ENCODE measurements at regions not wholly inside any gene's neighbourhood (a gene's known extent, or its start where the extent isn't known, plus 50 kb on each side); places are given as distances from the start of the nearest gene placed in this dataset.
A peak's percentile ranks its signal among the peaks of the same experiment; 100 is the strongest.
"Not testable (repeated sequence)": the region's sequence is repeated elsewhere in the genome, so short reads cannot be mapped to it uniquely, and the experiment has no call there.

DNA sequence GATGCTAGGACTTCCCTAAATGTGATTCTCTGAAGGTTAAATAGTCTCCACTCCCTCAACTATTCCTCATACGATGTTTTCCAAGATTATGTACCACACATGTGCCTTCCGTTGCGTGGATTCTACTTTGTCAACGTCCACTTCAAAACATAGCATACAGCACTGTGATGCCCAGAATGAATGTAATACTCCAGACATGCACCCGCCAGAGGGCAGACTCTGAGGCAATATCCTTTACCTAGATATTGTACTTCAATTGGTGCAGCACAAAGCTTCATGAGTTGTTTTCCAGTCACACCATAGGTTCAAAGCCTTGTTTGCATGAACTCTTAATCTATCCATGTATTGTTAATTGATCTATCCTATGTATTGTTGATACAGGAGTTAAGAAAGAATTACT, 201.0 kb upstream of the NABP1 start:
- DNase-seq, result no peak

DNA sequence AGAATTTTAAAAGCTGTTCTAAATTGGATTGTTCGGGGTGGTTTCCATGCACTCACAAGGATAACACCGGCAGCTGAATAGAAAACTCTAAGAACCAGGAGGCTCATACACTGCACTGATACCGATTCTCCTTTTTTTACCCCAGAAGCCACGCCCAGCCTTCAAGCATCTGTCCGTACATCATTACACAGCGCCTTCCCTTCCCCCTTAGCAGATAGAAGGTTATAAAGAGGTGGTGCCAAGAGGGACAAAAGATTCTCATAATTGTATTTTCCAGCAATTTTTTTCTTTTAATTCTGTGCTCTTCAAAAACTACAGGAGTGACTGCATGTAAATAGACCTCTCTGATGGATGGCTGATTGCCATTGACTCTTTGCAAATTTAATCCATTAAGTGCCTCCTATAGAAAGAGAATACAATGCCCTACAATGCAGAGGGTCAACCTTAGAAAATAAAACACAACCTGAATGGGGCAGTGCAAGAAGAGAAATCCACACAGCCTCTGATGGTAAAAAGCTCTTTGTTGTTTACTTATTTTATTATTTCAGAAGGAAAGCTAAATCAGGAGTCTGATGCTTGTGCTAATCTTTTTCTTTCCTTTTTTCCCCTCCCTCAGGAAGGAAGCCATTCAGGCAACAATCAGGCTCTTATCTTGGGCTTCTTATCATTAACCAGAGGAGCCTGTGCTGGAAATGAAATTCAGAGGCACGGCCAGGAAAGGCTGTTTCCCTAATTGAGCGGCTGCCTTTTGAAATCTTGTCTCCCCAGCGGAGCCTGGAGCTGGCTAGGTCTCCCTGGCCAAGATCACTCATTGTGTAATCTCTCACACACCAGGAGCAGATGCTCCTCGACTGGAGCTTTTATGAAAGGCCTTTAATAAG, 198.9 kb upstream of the NABP1 start:
- DNase-seq, result peak; percentile 69

DNA sequence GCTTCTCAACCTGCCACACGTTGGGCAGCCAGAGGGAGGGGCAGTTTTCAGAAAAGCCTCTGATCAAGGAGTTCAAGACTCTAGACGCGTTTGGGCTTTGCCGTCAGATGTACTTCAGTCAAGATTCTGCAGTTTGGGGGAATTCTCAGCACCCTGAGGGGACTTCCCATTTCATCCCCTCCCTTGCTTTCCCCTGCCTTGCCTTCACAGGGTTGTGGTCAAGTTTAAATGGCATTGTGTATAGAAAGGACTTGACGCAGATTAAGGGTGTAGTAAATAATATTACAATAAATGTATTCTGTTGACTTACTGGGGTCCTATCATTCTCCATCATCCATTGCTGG, 198.3 kb upstream of the NABP1 start:
- DNase-seq, result no peak

DNA sequence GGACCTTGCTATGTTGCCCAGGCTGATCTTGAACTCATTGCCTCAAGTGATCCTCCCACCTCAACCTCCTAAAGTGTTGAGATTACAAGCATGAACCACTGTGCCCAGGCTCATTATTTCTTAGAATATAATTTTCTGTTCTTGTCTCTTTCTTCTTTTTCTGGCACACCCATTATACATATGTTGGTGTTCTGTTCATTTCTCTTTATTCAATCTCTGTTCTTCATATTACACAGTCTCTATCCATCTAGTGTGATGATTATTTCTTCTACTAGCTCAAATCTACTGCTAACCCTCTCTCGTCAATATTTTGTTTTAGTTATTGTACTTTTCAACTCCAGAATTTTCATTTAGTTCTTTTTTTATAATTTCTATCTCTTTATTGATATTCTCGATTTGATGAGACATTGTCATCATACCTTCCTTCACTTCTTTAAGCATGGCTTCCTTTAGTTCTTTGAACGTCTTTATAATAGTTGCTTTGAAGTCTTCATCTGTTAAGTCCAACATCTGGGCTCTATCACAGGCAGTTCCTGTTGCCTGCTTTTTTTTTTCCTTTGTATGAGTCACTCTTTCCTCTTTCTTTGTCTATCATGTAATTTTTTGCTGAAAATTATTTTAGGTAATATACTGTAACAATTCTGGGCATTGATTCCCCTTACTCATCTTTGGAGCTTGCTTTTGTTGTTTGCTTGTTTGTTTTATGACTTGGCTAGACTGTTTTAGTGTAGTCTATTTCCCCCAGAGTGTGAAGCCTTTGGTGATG, 196.4 kb upstream of the NABP1 start:
- DNase-seq, result no peak

DNA sequence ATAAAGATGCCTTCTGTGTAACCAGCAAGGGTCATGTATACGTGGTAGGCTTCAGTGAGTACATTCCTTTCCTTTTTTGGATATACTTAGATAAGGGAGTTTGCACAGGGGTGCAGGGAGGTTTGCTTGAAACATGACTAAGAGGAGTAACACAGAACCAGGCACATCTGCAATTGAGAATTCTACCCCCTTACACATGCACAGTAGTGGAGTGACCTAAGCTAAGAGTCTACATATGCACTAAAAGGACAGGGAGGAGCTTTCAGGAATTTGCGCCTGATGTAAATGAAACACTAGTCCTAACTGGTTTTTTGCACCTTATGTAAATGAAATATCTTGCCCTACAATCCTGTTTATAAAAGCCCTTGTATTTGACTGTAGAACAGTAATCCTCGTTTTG, 194.8 kb upstream of the NABP1 start:
- no peak for DNase-seq

DNA sequence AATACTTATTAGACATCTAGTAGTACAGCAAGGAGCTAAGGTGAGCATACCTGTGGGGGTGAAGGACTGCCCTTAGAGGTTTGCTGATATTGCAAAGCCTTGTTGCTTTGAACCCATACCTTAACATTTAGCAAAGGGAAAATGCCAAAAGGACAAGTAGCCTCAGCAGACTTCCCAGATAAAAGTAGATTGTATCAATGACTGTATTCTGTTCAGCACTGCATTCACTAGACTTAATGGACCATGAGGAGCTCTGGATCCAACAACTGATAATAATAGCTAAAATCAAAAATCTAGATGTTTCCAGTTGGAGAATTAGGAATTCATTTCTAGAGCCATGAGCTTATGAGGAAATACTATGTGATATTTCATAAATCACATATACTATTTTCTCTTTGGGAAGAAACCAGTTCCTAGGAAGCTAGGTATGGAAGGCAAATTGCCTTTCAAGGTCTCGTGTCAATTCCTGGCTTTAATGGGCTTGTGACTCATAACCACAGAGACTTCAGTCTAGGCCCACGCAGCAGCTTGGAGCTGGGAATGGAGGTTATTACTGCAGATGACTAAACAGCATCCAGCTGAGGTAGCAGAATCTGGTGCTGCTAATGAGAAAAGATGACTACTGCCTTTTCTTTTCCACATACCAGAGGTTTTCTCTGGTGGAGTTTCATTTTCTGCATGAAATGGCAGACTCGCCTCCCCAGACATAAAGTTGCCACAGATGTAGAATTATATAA, 191.2 kb upstream of the NABP1 start:
- no peak for DNase-seq

DNA sequence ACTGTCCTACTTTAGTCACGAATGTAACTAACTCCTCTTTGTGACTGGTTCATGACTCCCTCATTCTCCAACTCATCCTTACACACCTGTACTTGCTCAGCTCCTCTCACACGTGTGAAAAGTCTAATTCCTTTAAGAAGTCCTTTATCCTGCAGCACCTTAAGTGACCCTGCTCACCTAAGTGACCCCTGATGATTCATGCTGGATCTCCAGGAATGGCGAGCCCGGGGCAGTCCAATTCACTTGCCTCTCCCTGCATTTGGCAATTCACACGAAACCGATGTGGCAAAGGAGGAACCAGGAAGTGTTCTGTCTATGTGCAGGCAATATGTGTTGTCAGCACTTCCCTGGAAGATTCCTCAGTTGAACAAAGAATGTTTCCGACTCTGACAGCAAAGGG, 189.8 kb upstream of the NABP1 start:
- DNase-seq, result no peak

DNA sequence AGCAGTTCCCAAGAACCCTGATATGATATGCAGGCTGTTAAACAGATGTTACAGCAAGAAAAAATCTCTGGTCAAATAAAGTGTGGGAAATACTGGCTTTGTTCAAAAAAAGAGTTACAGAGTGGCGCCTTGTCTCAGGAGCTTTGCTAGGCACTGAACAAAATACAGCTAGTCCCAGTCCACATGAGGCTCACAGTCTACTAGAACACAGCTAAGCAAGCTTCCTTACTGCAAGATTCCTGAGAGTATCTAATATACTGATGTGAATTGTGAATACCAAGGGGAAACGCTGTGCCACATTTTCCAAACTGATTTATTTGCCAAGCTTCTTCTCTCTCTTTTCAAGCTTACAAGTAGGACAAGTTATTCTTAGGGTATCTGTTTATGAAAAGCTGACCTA, 188.8 kb upstream of the NABP1 start:
- no peak for DNase-seq

DNA sequence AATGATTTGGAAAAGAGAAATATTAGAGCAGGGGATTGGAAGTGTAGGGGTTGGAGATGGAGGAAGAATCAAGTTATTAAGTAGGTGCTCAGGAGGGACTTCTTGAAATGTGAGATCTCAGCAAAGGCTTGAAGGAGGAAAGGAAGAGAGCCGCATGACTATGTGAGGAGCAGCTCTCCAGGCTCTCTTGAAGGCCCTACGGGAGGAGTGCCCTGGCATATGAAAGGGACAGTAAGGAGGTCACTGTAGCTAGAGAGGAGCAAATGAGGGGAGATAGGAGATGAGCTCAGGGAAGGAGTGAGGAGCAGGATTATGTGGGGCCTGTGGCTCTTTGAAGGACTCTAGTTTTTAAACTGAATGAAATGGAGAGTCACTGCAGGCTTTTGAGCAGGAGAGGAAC, 181.1 kb upstream of the NABP1 start:
- no peak for DNase-seq

DNA sequence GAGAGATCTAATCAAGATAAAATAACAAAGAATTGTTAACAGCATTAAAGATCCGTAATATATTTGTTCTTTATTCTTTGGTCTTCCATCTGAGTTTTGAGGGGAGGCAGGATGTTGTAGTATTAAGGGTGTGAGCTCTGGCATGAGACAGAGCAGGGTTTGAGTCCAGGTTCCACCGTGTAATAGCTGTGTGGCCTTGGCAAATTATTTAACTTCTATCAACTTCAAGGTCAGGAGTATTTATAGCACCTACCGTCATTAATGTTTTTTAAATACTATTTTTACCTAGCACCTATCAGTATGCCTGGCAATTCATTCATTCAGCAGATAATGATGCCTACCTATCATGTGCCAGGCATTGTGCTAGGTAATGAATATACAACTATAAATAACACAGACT, 180.1 kb upstream of the NABP1 start:
- DNase-seq, result no peak

DNA sequence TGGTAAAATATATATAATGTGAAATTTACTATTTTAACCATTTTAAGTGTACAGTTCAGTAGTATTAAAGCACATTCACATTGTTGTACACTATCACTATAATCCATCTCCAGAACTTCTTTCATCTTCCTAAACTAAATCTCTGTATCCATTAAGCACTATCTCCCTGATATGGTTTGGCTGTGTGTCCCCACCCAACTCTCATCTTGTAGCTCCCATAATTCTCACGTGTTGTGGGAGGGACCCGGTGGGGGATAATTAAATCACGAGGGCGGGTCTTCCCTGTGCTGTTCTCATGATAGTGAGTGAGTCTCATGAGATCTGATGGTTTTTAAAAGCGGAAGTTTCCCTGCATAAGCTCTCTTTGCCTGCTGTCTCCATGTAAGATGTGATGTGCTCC, 178.9 kb upstream of the NABP1 start:
- DNase-seq, result no peak

DNA sequence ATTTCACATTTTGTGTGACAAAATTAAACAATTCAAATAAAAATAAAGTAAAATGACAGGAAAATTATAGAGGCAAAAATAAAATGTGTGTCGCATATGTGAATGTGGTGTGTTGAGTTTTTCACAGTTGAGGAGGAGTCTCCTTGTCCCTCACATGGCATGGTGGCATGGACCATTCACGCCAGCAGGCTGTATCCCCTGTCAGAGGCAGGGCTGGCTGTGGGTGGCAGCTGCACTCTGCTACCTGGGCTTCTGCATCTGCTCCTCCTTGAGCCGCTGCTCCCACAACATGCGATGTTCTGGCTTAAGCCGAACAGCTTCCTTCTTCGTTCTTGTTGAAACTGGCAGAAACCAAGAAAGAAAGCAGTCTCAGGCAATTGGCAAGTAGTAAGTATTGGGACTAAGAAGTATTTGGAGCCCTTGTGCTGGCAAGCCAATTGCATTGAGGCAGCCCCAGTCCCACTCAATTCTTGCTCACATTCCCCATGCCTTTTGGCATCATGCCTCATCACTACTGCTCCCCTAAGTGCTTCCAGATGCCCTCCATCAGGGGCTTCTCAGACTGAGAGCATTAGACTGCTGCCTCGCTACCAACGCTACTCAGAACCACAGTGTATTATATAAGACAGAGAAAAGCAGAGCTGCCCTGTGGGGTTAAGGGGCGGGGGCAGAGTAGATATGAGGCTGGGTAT, 177.9 kb upstream of the NABP1 start:
- DNase-seq, result no peak

DNA sequence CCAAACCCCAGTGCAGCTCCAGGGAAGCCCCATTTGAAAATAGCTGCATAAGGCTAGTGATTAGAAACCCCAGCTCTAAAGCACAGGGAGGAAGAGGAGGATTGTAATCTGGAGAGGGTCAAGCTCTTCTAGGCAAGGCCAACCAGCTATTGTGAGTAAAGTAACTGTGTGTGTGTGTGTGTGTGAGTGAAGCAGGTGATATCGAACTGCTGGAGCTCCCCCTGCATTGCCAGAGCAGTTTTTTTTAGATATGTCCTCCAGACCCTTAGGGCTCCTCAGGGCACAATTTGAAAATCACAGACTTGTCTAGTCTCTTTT, 177.4 kb upstream of the NABP1 start:
- no peak for DNase-seq

DNA sequence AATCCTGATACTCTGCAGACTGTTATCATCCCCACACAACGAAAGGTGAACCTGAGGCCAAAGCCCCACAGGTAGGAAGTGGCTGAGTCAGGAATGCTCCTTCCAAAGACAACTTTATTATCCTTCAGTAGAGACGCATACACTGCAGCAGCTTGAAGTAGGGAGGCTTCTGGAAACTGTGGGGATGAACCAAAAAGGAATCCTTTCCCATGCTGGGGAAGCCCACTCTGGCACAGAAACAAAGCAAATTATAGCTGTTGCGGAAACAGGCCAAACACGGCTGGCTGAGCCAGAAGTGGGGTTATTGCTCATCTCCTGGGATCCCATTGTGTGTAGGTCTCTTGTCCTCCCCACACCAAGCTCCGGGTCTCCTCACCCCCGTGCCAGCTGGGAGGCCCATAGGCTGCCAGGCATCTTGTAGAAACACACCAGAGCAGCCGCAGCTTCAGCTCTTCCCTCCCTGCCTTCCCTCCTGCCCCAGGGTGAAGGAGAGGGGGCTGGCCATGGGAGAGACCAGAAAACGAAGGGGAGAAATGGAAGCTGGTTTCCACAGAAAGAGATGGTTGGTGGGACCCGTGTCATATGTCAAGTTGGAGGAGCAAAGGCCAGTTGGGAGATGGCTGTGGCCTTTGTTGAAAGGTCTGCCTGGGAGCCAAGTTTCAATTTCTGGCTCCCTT, 176.9 kb upstream of the NABP1 start:
- DNase-seq, result peak; percentile 42

DNA sequence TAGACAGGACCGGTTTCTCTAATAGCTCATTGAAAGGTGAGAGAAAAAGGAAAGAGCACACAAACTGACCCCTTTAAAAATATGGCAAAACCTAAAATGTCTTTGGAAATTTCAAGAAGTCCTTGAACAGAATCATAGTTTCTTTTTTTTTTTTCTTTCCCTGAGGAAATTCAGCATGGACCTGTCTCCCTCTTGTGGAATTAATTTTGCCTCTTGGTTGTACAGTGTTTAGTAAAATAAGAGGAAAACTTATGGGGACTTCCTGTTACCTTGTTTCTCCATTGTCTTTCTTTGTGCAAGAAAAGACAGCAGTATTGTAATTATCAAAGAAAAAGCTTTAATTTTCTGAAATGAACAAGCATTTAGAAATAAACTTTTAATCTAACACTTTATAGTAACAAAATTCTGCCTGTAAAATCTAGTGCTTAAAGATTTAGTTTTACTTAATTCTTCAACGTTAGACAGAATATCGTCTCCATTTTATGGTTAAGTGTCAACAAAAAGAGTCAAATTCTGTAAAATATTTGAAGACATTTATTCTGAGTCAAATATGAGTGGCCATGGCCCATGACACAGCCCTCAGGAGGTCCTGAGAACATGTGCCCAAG, 176.3 kb upstream of the NABP1 start:
- DNase-seq, result peak; percentile 46

DNA sequence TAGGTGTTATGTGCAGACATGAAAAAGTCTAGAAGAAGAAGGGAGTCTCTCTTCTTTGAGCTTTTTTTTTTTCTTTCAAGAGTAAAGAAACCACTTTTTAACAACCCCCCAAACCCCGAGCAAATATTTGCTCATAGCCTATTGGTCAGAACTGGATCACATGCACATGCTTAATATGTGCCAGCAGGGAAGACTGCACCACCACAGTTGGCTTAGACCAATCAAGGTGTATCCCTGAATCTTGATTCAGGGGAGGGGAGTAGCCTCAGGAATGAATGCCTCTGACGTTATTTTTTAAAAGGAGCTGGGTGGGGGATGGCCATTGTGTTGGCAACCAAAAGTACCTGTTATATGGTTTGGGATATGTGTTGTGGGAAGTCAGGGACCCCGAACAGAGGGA, 171.4 kb upstream of the NABP1 start:
- DNase-seq, result no peak

DNA sequence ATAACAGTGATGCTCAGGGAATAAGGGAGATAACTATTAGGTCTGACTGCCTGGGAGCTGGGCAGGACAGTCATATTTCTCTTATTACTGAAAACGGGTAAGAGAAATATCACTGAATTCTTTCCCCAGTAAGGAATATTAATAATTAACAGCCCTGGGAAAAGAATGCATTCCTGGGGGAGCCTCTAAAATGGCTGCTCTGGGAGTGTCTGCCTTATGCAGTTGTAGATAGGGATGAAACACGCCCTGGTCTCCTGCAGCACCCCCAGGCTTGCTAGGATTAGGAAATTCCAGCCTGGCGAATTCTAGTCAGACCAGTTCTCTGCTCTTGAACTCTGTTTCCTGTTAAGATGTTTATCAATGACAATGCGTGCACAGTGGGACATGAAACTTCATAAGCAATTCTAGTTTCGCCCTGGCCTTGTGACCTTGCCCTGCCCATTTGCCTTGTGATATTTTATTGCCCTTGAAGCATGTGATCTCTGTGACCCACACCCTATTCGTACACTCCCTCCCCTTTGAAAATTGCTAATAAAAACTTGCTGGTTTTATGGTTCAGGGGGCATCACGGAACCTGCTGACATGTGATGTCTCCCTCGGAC, 170.6 kb upstream of the NABP1 start:
- DNase-seq, result not testable (repeated sequence)

DNA sequence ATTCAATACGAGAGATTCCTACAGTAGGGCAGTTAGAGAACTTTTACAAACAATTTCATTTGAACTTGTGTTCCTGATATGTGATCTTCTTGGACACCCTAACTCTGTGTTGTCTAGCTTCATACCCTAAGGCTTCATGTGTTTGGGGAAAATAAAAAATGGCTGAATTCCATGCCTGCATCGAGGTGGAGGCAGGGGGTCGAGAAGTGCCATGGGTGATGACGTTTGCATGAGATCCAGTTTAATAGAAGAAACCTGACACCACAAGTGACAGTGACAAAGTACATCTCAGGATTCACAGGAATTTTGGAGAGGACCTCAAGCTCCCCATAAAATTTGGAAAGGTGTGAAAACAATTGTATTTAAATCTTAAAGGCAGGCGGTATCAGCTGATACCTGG, 169.2 kb upstream of the NABP1 start:
- no peak for DNase-seq

DNA sequence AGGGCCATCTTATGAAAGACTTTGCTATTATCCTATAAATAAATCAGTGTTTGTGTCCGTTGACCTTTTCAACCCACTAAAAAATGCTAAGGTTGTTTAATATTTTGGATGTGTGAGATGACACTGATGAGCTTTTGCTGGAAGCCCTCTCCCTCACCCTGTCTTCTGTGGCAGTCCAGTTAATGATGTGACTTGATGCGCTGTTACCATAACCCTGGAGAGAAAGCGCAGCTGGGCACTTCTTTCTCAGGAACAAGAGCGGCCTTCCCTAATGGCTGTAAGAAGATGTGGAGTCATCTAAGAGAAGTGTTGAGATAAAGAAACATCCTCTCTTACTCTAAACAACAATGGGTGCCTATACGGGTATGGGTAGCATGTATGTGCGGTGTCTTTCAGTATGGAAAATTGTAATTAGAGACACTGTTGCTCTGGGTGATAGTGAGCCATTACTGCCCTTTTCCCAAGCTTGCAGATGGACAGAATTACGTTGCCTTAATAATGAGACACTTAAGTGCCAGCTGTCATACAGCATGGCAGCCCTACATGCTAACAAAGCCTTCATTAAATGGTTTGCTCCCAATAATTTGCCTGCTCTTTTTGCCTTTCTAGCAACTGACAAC, 165.6 kb upstream of the NABP1 start:
- DNase-seq, result peak; percentile 61

DNA sequence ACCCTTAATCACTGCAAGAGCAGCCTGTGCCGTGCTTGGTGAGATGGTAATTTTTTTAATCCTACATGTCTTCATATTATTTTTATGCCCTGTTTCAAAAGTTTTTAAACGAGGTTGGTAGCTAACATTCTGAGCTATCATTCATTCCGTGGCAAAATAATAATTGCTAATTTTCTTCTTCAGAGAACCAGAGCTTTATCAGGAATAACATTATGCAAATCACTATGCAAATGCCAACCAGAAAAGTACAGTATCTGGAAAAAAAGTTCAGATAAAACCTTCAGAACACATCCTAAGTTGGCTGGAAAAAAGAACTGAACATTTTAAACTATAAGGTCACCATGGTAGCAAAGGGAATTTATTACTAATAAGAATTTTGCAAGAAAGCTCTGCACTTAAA, 165.1 kb upstream of the NABP1 start:
- no peak for DNase-seq

DNA sequence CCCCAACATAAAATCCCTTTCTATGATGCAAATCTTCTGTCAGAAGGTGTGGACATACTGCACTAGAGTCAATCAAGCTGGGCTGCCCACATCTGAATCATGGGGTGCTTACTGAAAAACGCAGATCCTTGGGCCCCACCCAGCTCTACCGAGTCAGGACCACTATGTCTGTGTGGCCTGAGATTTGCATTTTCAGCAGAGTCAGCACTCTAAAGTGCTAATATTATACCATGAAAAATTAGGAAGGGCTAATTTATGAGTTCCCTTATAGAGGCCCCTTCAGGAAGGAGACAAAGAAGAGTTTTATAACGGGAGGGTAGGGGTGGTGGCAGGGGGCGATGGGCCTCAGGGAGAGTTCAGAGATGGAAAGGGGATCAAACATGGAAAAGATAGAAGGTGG, 163.3 kb upstream of the NABP1 start:
- no peak for DNase-seq
